NK-92 treated with Interleukin-12 subunit alpha and Interleukin-12 subunit beta, amount 100 ng/mL, for 24 hours (cell line): ENCODE measurements at regions not wholly inside any gene's neighbourhood (a gene's known extent, or its start where the extent isn't known, plus 50 kb on each side); places are given as distances from the start of the nearest gene placed in this dataset.

Experiments used
- DNase-seq: peaks from one replicate; lab custom pipeline; 2025; lab: John Stamatoyannopoulos, UW

- no peak for DNase-seq
Observed at GRCh38 chr6:14915888-14916832, 329.7 kb upstream of the JARID2 start.

GRCh38 chr6:14917109-14917910 lies 328.6 kb upstream of the JARID2 start:
- no peak for DNase-seq

- no peak for DNase-seq
Observed at GRCh38 chr6:14918200-14918907, 327.5 kb upstream of the JARID2 start.

GRCh38 chr6:14919038-14919670 lies 326.7 kb upstream of the JARID2 start:
- no peak for DNase-seq

- DNase-seq, result no peak
Observed at GRCh38 chr6:14920276-14920675, 325.6 kb upstream of the JARID2 start.

- DNase-seq, result no peak
Observed at GRCh38 chr6:14921170-14921569, 324.7 kb upstream of the JARID2 start.

GRCh38 chr6:14921878-14922671 lies 323.8 kb upstream of the JARID2 start:
- DNase-seq, result no peak

- no peak for DNase-seq
Observed at GRCh38 chr6:14922706-14923460, 323.0 kb upstream of the JARID2 start.

- DNase-seq, result no peak
Observed at GRCh38 chr6:14924126-14925024, 321.5 kb upstream of the JARID2 start.

- no peak for DNase-seq
Observed at GRCh38 chr6:14925025-14925698, 320.7 kb upstream of the JARID2 start.

GRCh38 chr6:14925699-14926026 lies 320.2 kb upstream of the JARID2 start:
- DNase-seq, result no peak

- no peak for DNase-seq
Observed at GRCh38 chr6:14927398-14927797, 318.5 kb upstream of the JARID2 start.

- no peak for DNase-seq
Observed at GRCh38 chr6:14929291-14929690, 316.6 kb upstream of the JARID2 start.

- DNase-seq, result no peak
Observed at GRCh38 chr6:14930366-14930989, 315.4 kb upstream of the JARID2 start.

- no peak for DNase-seq
Observed at GRCh38 chr6:14932485-14933182, 313.2 kb upstream of the JARID2 start.

GRCh38 chr6:14933183-14933544 lies 312.7 kb upstream of the JARID2 start:
- no peak for DNase-seq

- no peak for DNase-seq
Observed at GRCh38 chr6:14934013-14934412, 311.9 kb upstream of the JARID2 start.

- DNase-seq, result no peak
Observed at GRCh38 chr6:14934844-14935243, 311.0 kb upstream of the JARID2 start.
